ENCODE measurements at regions not wholly inside any gene's neighbourhood (a gene's known extent, or its start where the extent isn't known, plus 50 kb on each side); places are given as distances from the start of the nearest gene placed in this dataset.

DNA sequence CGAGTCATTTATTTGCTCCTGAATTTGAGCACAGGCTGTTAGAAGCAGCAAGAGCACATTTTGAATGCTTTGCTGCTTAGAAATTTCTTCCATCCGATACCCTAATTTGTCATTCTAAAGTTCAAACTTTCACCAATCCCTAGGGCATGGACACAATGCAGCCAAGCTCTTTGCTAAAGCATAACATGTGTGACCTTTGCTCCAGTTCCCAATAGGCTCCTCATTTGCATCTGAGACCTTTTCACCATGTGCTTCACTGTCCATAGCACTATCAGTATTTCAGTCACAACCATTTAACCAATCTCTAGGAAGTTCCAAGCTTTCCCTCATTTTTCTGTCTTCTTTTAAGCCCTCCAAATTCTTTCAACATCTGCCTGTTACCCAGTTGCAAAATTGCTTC is 1333.1 kb downstream of the SI start:
- TF ChIP-seq, protein P1, sequence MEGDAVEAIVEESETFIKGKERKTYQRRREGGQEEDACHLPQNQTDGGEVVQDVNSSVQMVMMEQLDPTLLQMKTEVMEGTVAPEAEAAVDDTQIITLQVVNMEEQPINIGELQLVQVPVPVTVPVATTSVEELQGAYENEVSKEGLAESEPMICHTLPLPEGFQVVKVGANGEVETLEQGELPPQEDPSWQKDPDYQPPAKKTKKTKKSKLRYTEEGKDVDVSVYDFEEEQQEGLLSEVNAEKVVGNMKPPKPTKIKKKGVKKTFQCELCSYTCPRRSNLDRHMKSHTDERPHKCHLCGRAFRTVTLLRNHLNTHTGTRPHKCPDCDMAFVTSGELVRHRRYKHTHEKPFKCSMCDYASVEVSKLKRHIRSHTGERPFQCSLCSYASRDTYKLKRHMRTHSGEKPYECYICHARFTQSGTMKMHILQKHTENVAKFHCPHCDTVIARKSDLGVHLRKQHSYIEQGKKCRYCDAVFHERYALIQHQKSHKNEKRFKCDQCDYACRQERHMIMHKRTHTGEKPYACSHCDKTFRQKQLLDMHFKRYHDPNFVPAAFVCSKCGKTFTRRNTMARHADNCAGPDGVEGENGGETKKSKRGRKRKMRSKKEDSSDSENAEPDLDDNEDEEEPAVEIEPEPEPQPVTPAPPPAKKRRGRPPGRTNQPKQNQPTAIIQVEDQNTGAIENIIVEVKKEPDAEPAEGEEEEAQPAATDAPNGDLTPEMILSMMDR (IDR thresholded peaks at IDR 0.05; ENCODE audit: poor library complexity) = no peak
- TF ChIP-seq EZH2phosphoT487 (IDR thresholded peaks at IDR 0.05; ENCODE audit: low read depth, severe bottlenecking, unreplicated experiment) (no peak), EZH2 (IDR thresholded peaks at IDR 0.05; ENCODE audit: borderline replicate concordance) (no peak)

Measured in hepatocyte (in vitro differentiated cells).